ENCODE measurements at regions not wholly inside any gene's neighbourhood (a gene's known extent, or its start where the extent isn't known, plus 50 kb on each side); places are given as distances from the start of the nearest gene placed in this dataset.

- Histone ChIP-seq H3K36me3 (no peaks in the 10 kb centered on the region), H3K27me3 (peaks cover 0 to 24% of the 10 kb centered on the region in 2 donors), H3K27ac (no peak overlapping the region), H3K4me1 (no peaks in the 10 kb centered on the region), H3K9me3 (no peaks in the 10 kb centered on the region), H3K4me3 (no peak overlapping the region)
- no peak for TF ChIP-seq POLR2A (IDR thresholded peaks at IDR 0.05)
- no peak for TF ChIP-seq POLR2AphosphoS5 (IDR thresholded peaks at IDR 0.05)
- no peak for TF ChIP-seq CTCF (IDR thresholded peaks at IDR 0.05)
- no peak for DNase-seq (ENCODE audit: low spot score in 2 of 2)
- intact Hi-C loops (cut with DNase I; ENCODE audit: low total_unique reads), result no loop called here
Observed at GRCh38 chr1:17946434-17946833, 161.2 kb upstream of the IGSF21 start.

- intact Hi-C loops (cut with DNase I; ENCODE audit: low total_unique reads), result no loop called here
- no peaks in the 10 kb centered on the region for H3K9me3 ChIP-seq
- peaks cover 0 to 44% of the 10 kb centered on the region in 2 donors for H3K27me3 ChIP-seq
- no peak overlapping the region for H3K4me3 ChIP-seq
- no peak overlapping the region for H3K27ac ChIP-seq
- no peak for DNase-seq (ENCODE audit: low spot score in 2 of 2)
- no peak for TF ChIP-seq POLR2A (IDR thresholded peaks at IDR 0.05)
- TF ChIP-seq CTCF (IDR thresholded peaks at IDR 0.05), result no peak
- no peaks in the 10 kb centered on the region for H3K36me3 ChIP-seq
- no peaks in the 10 kb centered on the region for H3K4me1 ChIP-seq
Observed at GRCh38 chr1:17948594-17948993, 159.0 kb upstream of the IGSF21 start.

GRCh38 chr1:17949511-17949910 is 158.1 kb upstream of the IGSF21 start:
- H3K36me3 ChIP-seq, result no peaks in the 10 kb centered on the region
- no peak overlapping the region for H3K4me3 ChIP-seq
- no peak overlapping the region for H3K27ac ChIP-seq
- DNase-seq (ENCODE audit: low spot score in 2 of 2), result no peak
- intact Hi-C loops (cut with DNase I; ENCODE audit: low total_unique reads), result no loop called here
- H3K9me3 ChIP-seq, result no peaks in the 10 kb centered on the region
- no peaks in the 10 kb centered on the region for H3K4me1 ChIP-seq
- no peak for TF ChIP-seq POLR2AphosphoS5 (IDR thresholded peaks at IDR 0.05)
- no peak for TF ChIP-seq CTCF (IDR thresholded peaks at IDR 0.05)
- TF ChIP-seq POLR2A (IDR thresholded peaks at IDR 0.05), result no peak
- H3K27me3 ChIP-seq, result peaks cover 0 to 49% of the 10 kb centered on the region in 2 donors

- peaks cover 0 to 49% of the 10 kb centered on the region in 2 donors for H3K27me3 ChIP-seq
- no peak overlapping the region for H3K27ac ChIP-seq
- TF ChIP-seq POLR2AphosphoS5 (IDR thresholded peaks at IDR 0.05) (no peak), POLR2A (IDR thresholded peaks at IDR 0.05) (no peak), CTCF (IDR thresholded peaks at IDR 0.05) (no peak)
- H3K9me3 ChIP-seq, result no peaks in the 10 kb centered on the region
- DNase-seq (ENCODE audit: low spot score in 2 of 2), result no peak
- intact Hi-C loops (cut with DNase I; ENCODE audit: low total_unique reads), result no loop called here
- no peaks in the 10 kb centered on the region for H3K36me3 ChIP-seq
- H3K4me1 ChIP-seq, result no peaks in the 10 kb centered on the region
- no peak overlapping the region for H3K4me3 ChIP-seq
Observed at GRCh38 chr1:17950728-17951127, 156.9 kb upstream of the IGSF21 start.

- Histone ChIP-seq H3K27ac (no peak overlapping the region), H3K4me1 (no peaks in the 10 kb centered on the region), H3K4me3 (no peak overlapping the region), H3K9me3 (no peaks in the 10 kb centered on the region), H3K27me3 (peaks cover 0 to 46% of the 10 kb centered on the region in 2 donors), H3K36me3 (no peaks in the 10 kb centered on the region)
- intact Hi-C loops (cut with DNase I; ENCODE audit: low total_unique reads), result no loop called here
- DNase-seq (ENCODE audit: low spot score in 2 of 2), result no peak
- TF ChIP-seq CTCF (IDR thresholded peaks at IDR 0.05) (no peak), POLR2AphosphoS5 (IDR thresholded peaks at IDR 0.05) (no peak), POLR2A (IDR thresholded peaks at IDR 0.05) (no peak)
Observed at GRCh38 chr1:17952506-17952905, 155.1 kb upstream of the IGSF21 start.

All from breast epithelium (tissue), 4 donors.